ENCODE measurements at regions not wholly inside any gene's neighbourhood (a gene's known extent, or its start where the extent isn't known, plus 50 kb on each side); places are given as distances from the start of the nearest gene placed in this dataset.

DNA sequence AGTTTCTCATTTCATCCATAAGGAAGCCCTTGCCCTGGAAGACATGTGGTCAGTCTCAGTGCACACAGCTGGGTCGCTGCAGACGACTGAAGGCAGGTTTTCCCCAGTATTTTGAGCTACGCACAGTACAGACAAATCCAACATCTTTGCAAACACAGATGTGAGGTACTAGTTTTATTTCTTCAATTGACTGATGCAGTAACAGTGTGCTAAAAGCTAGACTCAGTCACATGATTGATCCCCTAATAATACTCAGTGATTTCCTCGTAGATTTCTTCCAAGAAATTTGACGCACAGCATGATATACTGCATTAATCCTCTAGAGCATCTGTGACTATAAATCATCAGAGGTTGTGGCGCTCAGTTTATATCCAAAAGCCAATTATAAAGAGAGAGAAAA, 346.1 kb downstream of the DIRAS2 start:
- no peak for DNase-seq (ENCODE audit: low read depth, low spot score)
- H3K27me3 ChIP-seq (ENCODE audit: control insufficient read depth, insufficient read depth, low read length) = no peaks in the 10 kb centered on the region
- no peaks in the 10 kb centered on the region for H3K36me3 ChIP-seq (ENCODE audit: control insufficient read depth, insufficient read depth, low read length)
- H3K9me3 ChIP-seq (ENCODE audit: control insufficient read depth, insufficient read depth, low read length) = no peaks in the 10 kb centered on the region
- H3K4me3 ChIP-seq (ENCODE audit: low read length) = no peak overlapping the region
- H3K27ac ChIP-seq (ENCODE audit: low read length) = no peak overlapping the region
- no CpG with 5 or more reads among the region's 6 CpGs for WGBS (ENCODE audit: insufficient coverage, insufficient read length)
- H3K4me1 ChIP-seq (ENCODE audit: control insufficient read depth, insufficient read depth, low read length) = no peaks in the 10 kb centered on the region

DNA sequence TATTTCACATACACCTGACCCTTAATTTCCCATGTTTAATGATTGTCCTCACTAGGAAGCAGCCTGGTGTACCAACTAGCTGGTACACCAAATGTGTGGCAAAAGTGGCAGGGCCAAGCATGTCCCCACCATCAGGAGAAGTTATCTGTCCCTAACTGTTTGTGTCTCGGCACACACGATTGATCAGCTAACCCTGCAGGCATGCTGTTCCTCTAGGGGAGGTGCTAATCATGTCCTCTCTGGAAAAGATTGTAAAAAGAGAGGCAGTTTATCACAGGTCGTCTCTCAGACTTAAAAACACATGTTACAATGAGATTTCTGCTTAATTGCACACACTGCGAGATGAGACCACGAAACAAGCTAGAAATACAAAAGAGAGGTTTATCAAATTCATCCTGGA, 342.7 kb downstream of the DIRAS2 start:
- Histone ChIP-seq H3K4me3 (ENCODE audit: low read length) (no peak overlapping the region), H3K27me3 (ENCODE audit: control insufficient read depth, insufficient read depth, low read length) (no peaks in the 10 kb centered on the region), H3K27ac (ENCODE audit: low read length) (no peak overlapping the region), H3K36me3 (ENCODE audit: control insufficient read depth, insufficient read depth, low read length) (no peaks in the 10 kb centered on the region), H3K9me3 (ENCODE audit: control insufficient read depth, insufficient read depth, low read length) (no peaks in the 10 kb centered on the region), H3K4me1 (ENCODE audit: control insufficient read depth, insufficient read depth, low read length) (no peaks in the 10 kb centered on the region)
- no CpG with 5 or more reads among the region's 5 CpGs for WGBS (ENCODE audit: insufficient coverage, insufficient read length)
- no peak for DNase-seq (ENCODE audit: low read depth, low spot score)

DNA sequence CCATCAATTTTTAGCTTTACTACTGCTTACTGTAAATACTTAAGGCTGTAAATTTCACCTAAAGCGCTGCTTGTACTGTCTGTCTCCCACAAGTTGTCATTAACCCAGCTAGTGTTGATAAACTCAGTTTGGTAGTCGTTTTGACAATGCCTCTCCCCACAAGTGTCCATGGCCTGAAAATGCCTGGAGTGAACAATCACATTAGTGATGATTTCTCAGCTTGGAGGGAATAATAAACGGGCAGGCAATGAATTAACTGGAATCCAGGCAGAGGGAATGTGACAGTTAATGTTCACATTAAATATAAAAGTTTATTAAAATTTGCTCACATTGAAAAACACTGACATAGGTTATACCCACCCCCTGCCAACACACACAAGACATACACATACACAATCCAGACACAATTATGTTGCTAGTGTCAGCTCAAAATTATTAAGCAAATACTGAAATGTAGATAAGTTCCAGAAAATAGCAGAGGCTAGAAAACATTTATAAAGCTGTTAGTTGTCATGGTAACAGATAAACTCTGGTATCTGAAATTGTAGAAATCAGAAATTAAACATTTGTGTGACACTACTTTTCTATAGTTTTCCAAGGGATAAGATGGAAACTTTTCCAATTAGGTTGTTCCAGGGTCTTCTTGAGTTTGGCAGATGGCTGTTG, 341.9 kb downstream of the DIRAS2 start:
- H3K27ac ChIP-seq (ENCODE audit: low read length) = no peak overlapping the region
- DNase-seq (ENCODE audit: low read depth, low spot score) = no peak
- H3K4me3 ChIP-seq (ENCODE audit: low read length) = no peak overlapping the region
- no peaks in the 10 kb centered on the region for H3K9me3 ChIP-seq (ENCODE audit: control insufficient read depth, insufficient read depth, low read length)
- H3K36me3 ChIP-seq (ENCODE audit: control insufficient read depth, insufficient read depth, low read length) = no peaks in the 10 kb centered on the region
- WGBS (ENCODE audit: insufficient coverage, insufficient read length) = no CpG with 5 or more reads among the region's 3 CpGs
- no peaks in the 10 kb centered on the region for H3K27me3 ChIP-seq (ENCODE audit: control insufficient read depth, insufficient read depth, low read length)
- no peaks in the 10 kb centered on the region for H3K4me1 ChIP-seq (ENCODE audit: control insufficient read depth, insufficient read depth, low read length)

DNA sequence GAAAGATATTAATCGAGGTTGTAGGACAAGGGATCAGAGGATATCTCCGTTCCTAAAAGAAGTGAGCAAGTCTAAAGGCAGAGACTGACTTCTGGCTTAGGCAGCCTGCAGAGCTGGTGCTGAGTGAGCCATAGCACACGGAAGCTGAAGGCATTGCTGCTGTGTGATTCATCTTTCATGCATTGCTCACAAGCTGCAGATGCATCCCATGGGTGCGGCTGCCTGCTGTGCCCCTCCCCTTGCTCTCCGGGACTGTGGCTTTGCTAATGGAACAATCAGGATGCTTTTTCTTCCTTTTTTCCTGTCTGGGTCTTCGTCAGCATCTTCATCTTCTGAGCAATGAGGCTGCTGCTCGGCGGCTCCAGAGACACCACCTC, 341.4 kb downstream of the DIRAS2 start:
- no peak overlapping the region for H3K27ac ChIP-seq (ENCODE audit: low read length)
- no peaks in the 10 kb centered on the region for H3K9me3 ChIP-seq (ENCODE audit: control insufficient read depth, insufficient read depth, low read length)
- DNase-seq (ENCODE audit: low read depth, low spot score) = no peak
- no peaks in the 10 kb centered on the region for H3K36me3 ChIP-seq (ENCODE audit: control insufficient read depth, insufficient read depth, low read length)
- WGBS (ENCODE audit: insufficient coverage, insufficient read length) = no CpG with 5 or more reads among the region's 8 CpGs
- H3K4me1 ChIP-seq (ENCODE audit: control insufficient read depth, insufficient read depth, low read length) = no peaks in the 10 kb centered on the region
- H3K4me3 ChIP-seq (ENCODE audit: low read length) = no peak overlapping the region
- H3K27me3 ChIP-seq (ENCODE audit: control insufficient read depth, insufficient read depth, low read length) = no peaks in the 10 kb centered on the region

DNA sequence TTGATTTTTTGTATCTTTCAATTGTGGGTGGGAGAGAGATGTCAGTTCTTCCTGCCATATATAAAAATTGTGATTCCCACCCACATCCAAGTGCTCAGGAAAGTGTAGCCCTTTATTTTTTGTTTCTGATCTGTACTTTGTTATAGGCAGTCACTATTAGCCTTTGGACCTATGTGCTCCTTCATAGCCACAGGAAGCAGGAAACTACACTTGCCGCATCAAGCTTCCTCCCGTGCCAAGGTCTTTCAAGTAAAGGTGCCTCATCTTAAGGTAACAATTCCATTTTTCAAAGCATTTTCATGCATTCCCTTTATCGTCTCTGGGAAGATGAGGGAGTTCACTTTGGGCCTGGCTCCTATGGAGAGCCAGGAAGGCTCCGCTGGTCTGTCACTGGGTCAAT, 339.0 kb downstream of the DIRAS2 start:
- no peaks in the 10 kb centered on the region for H3K4me1 ChIP-seq (ENCODE audit: control insufficient read depth, insufficient read depth, low read length)
- no peaks in the 10 kb centered on the region for H3K9me3 ChIP-seq (ENCODE audit: control insufficient read depth, insufficient read depth, low read length)
- H3K36me3 ChIP-seq (ENCODE audit: control insufficient read depth, insufficient read depth, low read length) = no peaks in the 10 kb centered on the region
- DNase-seq (ENCODE audit: low read depth, low spot score) = no peak
- WGBS (ENCODE audit: insufficient coverage, insufficient read length) = no CpG with 5 or more reads among the region's 4 CpGs
- H3K27ac ChIP-seq (ENCODE audit: low read length) = no peak overlapping the region
- H3K27me3 ChIP-seq (ENCODE audit: control insufficient read depth, insufficient read depth, low read length) = no peaks in the 10 kb centered on the region
- H3K4me3 ChIP-seq (ENCODE audit: low read length) = no peak overlapping the region

- Histone ChIP-seq H3K4me1 (ENCODE audit: control insufficient read depth, insufficient read depth, low read length) (no peaks in the 10 kb centered on the region), H3K27ac (ENCODE audit: low read length) (no peak overlapping the region), H3K36me3 (ENCODE audit: control insufficient read depth, insufficient read depth, low read length) (no peaks in the 10 kb centered on the region), H3K9me3 (ENCODE audit: control insufficient read depth, insufficient read depth, low read length) (no peaks in the 10 kb centered on the region), H3K4me3 (ENCODE audit: low read length) (no peak overlapping the region), H3K27me3 (ENCODE audit: control insufficient read depth, insufficient read depth, low read length) (no peaks in the 10 kb centered on the region)
- no peak for DNase-seq (ENCODE audit: low read depth, low spot score)
- WGBS (ENCODE audit: insufficient coverage, insufficient read length) = no CpG with 5 or more reads among the region's 11 CpGs
Measured at GRCh38 chr9:90306158-90306557, 336.5 kb downstream of the DIRAS2 start.

GRCh38 chr9:90307167-90307833, 335.3 kb downstream of the DIRAS2 start:
- H3K4me1 ChIP-seq (ENCODE audit: control insufficient read depth, insufficient read depth, low read length) = no peaks in the 10 kb centered on the region
- no peaks in the 10 kb centered on the region for H3K36me3 ChIP-seq (ENCODE audit: control insufficient read depth, insufficient read depth, low read length)
- no peak overlapping the region for H3K4me3 ChIP-seq (ENCODE audit: low read length)
- H3K27ac ChIP-seq (ENCODE audit: low read length) = no peak overlapping the region
- no peaks in the 10 kb centered on the region for H3K9me3 ChIP-seq (ENCODE audit: control insufficient read depth, insufficient read depth, low read length)
- DNase-seq (ENCODE audit: low read depth, low spot score) = no peak
- WGBS (ENCODE audit: insufficient coverage, insufficient read length) = no CpG with 5 or more reads among the region's 4 CpGs
- no peaks in the 10 kb centered on the region for H3K27me3 ChIP-seq (ENCODE audit: control insufficient read depth, insufficient read depth, low read length)

DNA sequence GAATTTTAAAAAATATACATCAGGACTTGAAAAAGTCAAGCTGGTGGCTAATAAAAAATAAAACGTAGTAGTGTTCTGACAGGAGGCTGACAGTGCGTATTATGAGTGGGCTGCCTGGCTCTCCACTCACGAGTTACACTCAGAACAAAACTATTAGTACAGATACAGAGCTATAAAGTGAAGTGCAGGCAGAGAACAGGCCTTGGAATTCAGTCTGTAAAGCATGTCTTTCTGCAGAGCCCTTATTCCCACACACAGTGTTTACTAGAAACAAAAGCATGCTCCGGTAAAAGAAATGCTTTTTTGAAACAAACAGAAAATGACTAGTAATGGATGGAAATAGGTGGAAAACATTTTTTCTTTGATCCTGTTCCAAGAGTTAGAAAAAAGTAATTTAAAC, 334.7 kb downstream of the DIRAS2 start:
- no peak for DNase-seq (ENCODE audit: low read depth, low spot score)
- Histone ChIP-seq H3K27me3 (ENCODE audit: control insufficient read depth, insufficient read depth, low read length) (no peaks in the 10 kb centered on the region), H3K9me3 (ENCODE audit: control insufficient read depth, insufficient read depth, low read length) (no peaks in the 10 kb centered on the region), H3K4me1 (ENCODE audit: control insufficient read depth, insufficient read depth, low read length) (no peaks in the 10 kb centered on the region), H3K27ac (ENCODE audit: low read length) (no peak overlapping the region), H3K36me3 (ENCODE audit: control insufficient read depth, insufficient read depth, low read length) (no peaks in the 10 kb centered on the region), H3K4me3 (ENCODE audit: low read length) (no peak overlapping the region)
- no CpG with 5 or more reads among the region's 4 CpGs for WGBS (ENCODE audit: insufficient coverage, insufficient read length)

GRCh38 chr9:90308691-90309090, 333.9 kb downstream of the DIRAS2 start:
- no peaks in the 10 kb centered on the region for H3K9me3 ChIP-seq (ENCODE audit: control insufficient read depth, insufficient read depth, low read length)
- no peaks in the 10 kb centered on the region for H3K36me3 ChIP-seq (ENCODE audit: control insufficient read depth, insufficient read depth, low read length)
- no CpG with 5 or more reads among the region's 4 CpGs for WGBS (ENCODE audit: insufficient coverage, insufficient read length)
- no peaks in the 10 kb centered on the region for H3K4me1 ChIP-seq (ENCODE audit: control insufficient read depth, insufficient read depth, low read length)
- H3K27ac ChIP-seq (ENCODE audit: low read length) = no peak overlapping the region
- DNase-seq (ENCODE audit: low read depth, low spot score) = no peak
- H3K27me3 ChIP-seq (ENCODE audit: control insufficient read depth, insufficient read depth, low read length) = no peaks in the 10 kb centered on the region
- H3K4me3 ChIP-seq (ENCODE audit: low read length) = no peak overlapping the region

DNA sequence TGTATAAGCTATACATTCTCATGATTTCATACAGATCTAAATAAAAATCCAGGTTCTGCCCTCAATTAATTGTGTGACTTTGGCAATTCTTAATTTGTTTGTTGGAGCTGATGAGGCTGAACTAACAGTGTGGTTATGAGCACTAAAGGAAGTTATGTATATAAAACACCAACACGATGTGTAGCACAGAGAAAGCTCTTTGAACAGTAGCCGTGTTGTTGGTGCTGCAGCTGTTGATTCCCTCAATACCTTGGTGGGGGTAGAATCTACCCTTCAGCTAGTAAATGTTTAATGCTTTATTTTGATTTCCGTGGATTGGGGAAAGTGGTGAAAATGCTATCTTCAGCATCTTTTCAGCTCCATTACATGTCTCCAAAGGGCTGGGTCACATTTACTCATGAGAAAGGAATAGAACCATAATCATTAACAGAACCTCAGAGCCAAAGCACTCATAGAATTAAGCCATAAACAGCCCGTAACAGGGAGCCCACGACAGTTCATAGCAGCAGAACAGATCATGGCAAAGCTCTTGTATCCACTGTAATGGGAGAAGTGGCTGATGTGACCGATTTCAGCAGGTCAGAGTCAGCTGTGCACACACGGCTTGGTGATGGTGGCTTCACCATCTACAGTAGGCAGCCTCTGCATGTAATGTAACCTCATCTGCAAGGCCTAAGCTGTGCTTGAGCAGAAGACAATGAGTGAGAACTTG, 332.7 kb downstream of the DIRAS2 start:
- H3K4me1 ChIP-seq (ENCODE audit: control insufficient read depth, insufficient read depth, low read length) = no peaks in the 10 kb centered on the region
- H3K9me3 ChIP-seq (ENCODE audit: control insufficient read depth, insufficient read depth, low read length) = no peaks in the 10 kb centered on the region
- H3K4me3 ChIP-seq (ENCODE audit: low read length) = no peak overlapping the region
- WGBS (ENCODE audit: insufficient coverage, insufficient read length) = no CpG with 5 or more reads among the region's 7 CpGs
- H3K27ac ChIP-seq (ENCODE audit: low read length) = no peak overlapping the region
- no peak for DNase-seq (ENCODE audit: low read depth, low spot score)
- no peaks in the 10 kb centered on the region for H3K27me3 ChIP-seq (ENCODE audit: control insufficient read depth, insufficient read depth, low read length)
- no peaks in the 10 kb centered on the region for H3K36me3 ChIP-seq (ENCODE audit: control insufficient read depth, insufficient read depth, low read length)
